GM11168 (cell line): ENCODE measurements at regions not wholly inside any gene's neighbourhood (a gene's known extent, or its start where the extent isn't known, plus 50 kb on each side); places are given as distances from the start of the nearest gene placed in this dataset.

ENCODE experiments used
- in situ Hi-C: fragments of 300-500 bp; cut with MboI; formaldehyde crosslinking; loops from one replicate; pipeline ENCODE4 v1.12.0; 2022; ENCODE audit warnings: low sequenced_read_pairs; ENCODE audit not compliant: unreplicated experiment

- in situ Hi-C loops: loop anchor here (10.0 kb wide), 1 partner anchor 495 kb away; no protein-coding TSS in a partner anchor
These were observed 406.5 kb upstream of the TGFBR2 start for GRCh38 chr3:30199855-30200254.

GRCh38 chr3:30201715-30202114, 404.7 kb upstream of the TGFBR2 start:
- in situ Hi-C loops: loop anchor here (10.0 kb wide), 1 partner anchor 493 kb away; no protein-coding TSS in a partner anchor

GRCh38 chr3:30203301-30203700, 403.1 kb upstream of the TGFBR2 start:
- in situ Hi-C loops: loop anchor here (10.0 kb wide), 1 partner anchor 492 kb away; no protein-coding TSS in a partner anchor

GRCh38 chr3:30204126-30204525, 402.3 kb upstream of the TGFBR2 start:
- in situ Hi-C loops: loop anchor here (10.0 kb wide), 1 partner anchor 491 kb away; no protein-coding TSS in a partner anchor

- in situ Hi-C loops: loop anchor here (10.0 kb wide), 1 partner anchor 489 kb away; no protein-coding TSS in a partner anchor
These were observed 400.4 kb upstream of the TGFBR2 start for GRCh38 chr3:30206051-30206450.

GRCh38 chr3:30221619-30222018, 384.8 kb upstream of the TGFBR2 start:
- in situ Hi-C loops: no loop called here

- in situ Hi-C loops: no loop called here
These were observed 384.0 kb upstream of the TGFBR2 start for GRCh38 chr3:30222441-30222840.

GRCh38 chr3:30225021-30225420, 381.4 kb upstream of the TGFBR2 start:
- in situ Hi-C loops: no loop called here

GRCh38 chr3:30226601-30227151, 379.7 kb upstream of the TGFBR2 start:
- in situ Hi-C loops: no loop called here

- in situ Hi-C loops: no loop called here
These were observed 378.7 kb upstream of the TGFBR2 start for GRCh38 chr3:30227571-30228301.

GRCh38 chr3:30228302-30228631, 378.1 kb upstream of the TGFBR2 start:
- in situ Hi-C loops: no loop called here

- in situ Hi-C loops: no loop called here
These were observed 374.9 kb upstream of the TGFBR2 start for GRCh38 chr3:30231277-30232141.

- in situ Hi-C loops: no loop called here
These were observed 374.3 kb upstream of the TGFBR2 start for GRCh38 chr3:30232142-30232541.

- in situ Hi-C loops: no loop called here
These were observed 372.3 kb upstream of the TGFBR2 start for GRCh38 chr3:30233913-30234646.

GRCh38 chr3:30236011-30236410, 370.4 kb upstream of the TGFBR2 start:
- in situ Hi-C loops: no loop called here

GRCh38 chr3:30241721-30242120, 364.7 kb upstream of the TGFBR2 start:
- in situ Hi-C loops: no loop called here

- in situ Hi-C loops: no loop called here
These were observed 360.4 kb upstream of the TGFBR2 start for GRCh38 chr3:30245858-30246622.

GRCh38 chr3:30248423-30248822, 358.0 kb upstream of the TGFBR2 start:
- in situ Hi-C loops: no loop called here

GRCh38 chr3:30252474-30252873, 353.9 kb upstream of the TGFBR2 start:
- in situ Hi-C loops: no loop called here

GRCh38 chr3:30253832-30254231, 352.6 kb upstream of the TGFBR2 start:
- in situ Hi-C loops: no loop called here
